B cell (primary cell): ENCODE measurements at regions not wholly inside any gene's neighbourhood (a gene's known extent, or its start where the extent isn't known, plus 50 kb on each side); places are given as distances from the start of the nearest gene placed in this dataset.

ENCODE experiments used
- ATAC-seq: fragments of 200-7000 bp; cut with Tn5 transposase; one replicate; pipeline ENCODE4 v1.10.0; 2021; ENCODE audit warnings: low read depth, mild to moderate bottlenecking, moderate number of reproducible peaks, moderate library complexity
- CTCF ChIA-PET: fragments of 350-600 bp; sonication (Branson Sonifier 250); formaldehyde crosslinking; loops from one replicate; lab custom pipeline; 2021; ENCODE audit warnings: antibody characterized with exemption, inconsistent platforms; lab: Charles Lee
- POLR2A ChIA-PET: fragments of 350-600 bp; sonication (Branson Sonifier 250); formaldehyde crosslinking; loops from one replicate; lab custom pipeline; 2021; ENCODE audit warnings: antibody characterized with exemption; lab: Charles Lee
- DNase-seq: peaks from one replicate; pipeline ENCODE4 v3.0.0; 2013
- H2AFZ ChIP-seq: 2 replicates; pipeline ENCODE4 v1.6.1; 2012; ENCODE audit warnings: mild to moderate bottlenecking, low read depth, low read length; ENCODE audit not compliant: insufficient read depth, poor library complexity, severe bottlenecking
- H3K27ac ChIP-seq, 2 donors: 1 replicate in 1 of 2; 2 replicates in 1 of 2; pipeline ENCODE4 v1.5.1; 2012 to 2013; ENCODE audit warnings: low read length in 2 of 2, mild to moderate bottlenecking in 2 of 2, moderate library complexity in 1 of 2
- H3K27me3 ChIP-seq, 4 experiments: fragments of 200-600 bp in 1 of 4; sonication (generic) in 1 of 4; replicated peaks in 1 of 4; 1 replicate in 2 of 4; 2 replicates in 2 of 4; pipeline versions ENCODE4 v1.6.1 to v1.7.0; 2013 to 2016; ENCODE audit warnings: low read length in 3 of 4, mild to moderate bottlenecking in 2 of 4, mixed read lengths in 1 of 4, moderate library complexity in 1 of 4; ENCODE audit not compliant: insufficient read depth in 4 of 4, control insufficient read depth in 3 of 4; ENCODE audit errors: control extremely low read depth in 1 of 4
- H3K36me3 ChIP-seq, 2 experiments: replicated peaks in 1 of 2; 1 replicate in 1 of 2; 2 replicates in 1 of 2; pipeline versions ENCODE4 v1.6.1 to v1.7.1; 2013; ENCODE audit warnings: low read length in 1 of 2; ENCODE audit not compliant: insufficient read depth in 2 of 2, control insufficient read depth in 1 of 2; ENCODE audit errors: control extremely low read depth in 1 of 2, extremely low read depth in 1 of 2
- H3K4me1 ChIP-seq, 2 donors: fragments of 200-600 bp in 1 of 2; sonication (generic) in 1 of 2; 1 replicate in 1 of 2; 2 replicates in 1 of 2; pipeline versions ENCODE4 v1.5.1 to v1.6.1; 2013 to 2017; ENCODE audit warnings: low read length in 2 of 2; ENCODE audit not compliant: control insufficient read depth in 2 of 2, insufficient read depth in 2 of 2
- H3K4me2 ChIP-seq: replicated peaks from 2 replicates; pipeline ENCODE3; 2012; ENCODE audit warnings: mild to moderate bottlenecking, low read depth, low read length; ENCODE audit not compliant: poor library complexity, severe bottlenecking
- H3K4me3 ChIP-seq, 5 experiments: fragments of 200-600 bp in 1 of 5; sonication (generic) in 1 of 5; 1 replicate in 3 of 5; 2 replicates in 2 of 5; pipeline versions ENCODE4 v1.5.1 to v1.7.0; 2011 to 2016; ENCODE audit warnings: low read length in 4 of 5, mild to moderate bottlenecking in 4 of 5, low read depth in 2 of 5, control low read depth in 1 of 5, moderate library complexity in 1 of 5; ENCODE audit not compliant: insufficient read depth in 1 of 5; ENCODE audit errors: control extremely low read depth in 1 of 5, extremely low read depth in 1 of 5
- H3K79me2 ChIP-seq: fragments of 200-600 bp; sonication (generic); one replicate; pipeline ENCODE4 v1.6.0; 2016; ENCODE audit warnings: low read length; ENCODE audit not compliant: control insufficient read depth, insufficient read depth
- H3K9ac ChIP-seq: fragments of 200-600 bp; sonication (generic); 2 replicates; pipeline ENCODE4 v1.6.1; 2017; ENCODE audit warnings: mild to moderate bottlenecking, low read length, moderate library complexity
- H3K9me3 ChIP-seq, 3 donors: one replicate each; pipeline versions ENCODE4 v1.6.1 to v1.7.1; 2013; ENCODE audit warnings: low read length in 2 of 3; ENCODE audit not compliant: control insufficient read depth in 2 of 3, insufficient read depth in 1 of 3; ENCODE audit errors: control extremely low read depth in 1 of 3
- H4K20me1 ChIP-seq: 2 replicates; pipeline ENCODE4 v1.6.0; 2012; ENCODE audit warnings: mild to moderate bottlenecking, low read length; ENCODE audit not compliant: insufficient read depth, control insufficient read depth, poor library complexity, severe bottlenecking
- H3K27ac Mint-ChIP-seq: one replicate; pipeline ENCODE4 v1.8.0; 2021; ENCODE audit warnings: mixed read lengths
- H3K27me3 Mint-ChIP-seq: one replicate; pipeline ENCODE4 v1.8.0; 2021; ENCODE audit warnings: mixed read lengths
- H3K4me1 Mint-ChIP-seq: one replicate; pipeline ENCODE4 v1.8.0; 2021; ENCODE audit warnings: mixed read lengths
- H3K4me3 Mint-ChIP-seq: one replicate; pipeline ENCODE4 v1.8.0; 2021; ENCODE audit warnings: mixed read lengths
- H3K9me3 Mint-ChIP-seq: one replicate; pipeline ENCODE4 v1.8.0; 2022; ENCODE audit warnings: mixed read lengths; ENCODE audit not compliant: insufficient read depth
- CTCF ChIP-seq: fragments of 200-600 bp; IDR thresholded peaks from one replicate; pipeline ENCODE4 v1.8.0; 2022; ENCODE audit warnings: antibody characterized with exemption, mild to moderate bottlenecking
- EZH2 ChIP-seq: IDR thresholded peaks from 2 replicates; pipeline ENCODE4 v1.6.1; 2012; ENCODE audit warnings: borderline replicate concordance, low read depth, mild to moderate bottlenecking, moderate library complexity, low read length; ENCODE audit not compliant: insufficient read depth, poor library complexity, severe bottlenecking
- WGBS: methylation state at CpG from one replicate; pipeline ENCODE4 v1.1.5; 2013; ENCODE audit warnings: missing lambda C conversion rate; ENCODE audit not compliant: insufficient coverage; 5-methylcytosine and 5-hydroxymethylcytosine counted together
- intact Hi-C: fragments of 100-400 bp; cut with micrococcal nuclease; formaldehyde crosslinking; loops from one replicate; pipeline ENCODE4 v1.10.0; 2022

GRCh38 chr1:4603295-4604110, 50.9 kb upstream of the AJAP1 start:
- TF ChIP-seq CTCF, result no peak
- no peak for TF ChIP-seq EZH2
- POLR2A ChIA-PET, result no interaction called here
- Histone ChIP-seq H3K36me3 (no peaks in the 10 kb centered on the region), H3K4me1 (no peaks in the 10 kb centered on the region), H3K9ac (no peak overlapping the region), H3K4me2 (no peak overlapping the region), H3K27me3 (no peaks in the 10 kb centered on the region), H4K20me1 (no peaks in the 10 kb centered on the region), H3K79me2 (no peaks in the 10 kb centered on the region), H3K9me3 (peaks cover 0 to 7% (median 0%) of the 10 kb centered on the region in 3 donors), H3K27ac (no peak overlapping the region), H2AFZ (no peak overlapping the region), H3K4me3 (no peak overlapping the region)
- peaks cover 22% of the 10 kb centered on the region for H3K27me3 Mint-ChIP-seq
- H3K4me3 Mint-ChIP-seq, result no peak overlapping the region
- DNase-seq (no peak), ATAC-seq (no peak)
- peaks cover 3% of the 10 kb centered on the region for H3K9me3 Mint-ChIP-seq
- H3K4me1 Mint-ChIP-seq, result no peaks in the 10 kb centered on the region
- intact Hi-C loops, result no loop called here
- 33% methylated on average over 16 of the region's 16 CpGs for WGBS
- H3K27ac Mint-ChIP-seq, result no peak overlapping the region
- CTCF ChIA-PET, result no interaction called here
